GM18870 (cell line): ENCODE measurements at regions not wholly inside any gene's neighbourhood (a gene's known extent, or its start where the extent isn't known, plus 50 kb on each side); places are given as distances from the start of the nearest gene placed in this dataset.

Experiments
- ATAC-seq: cut with Tn5 transposase; IDR thresholded peaks from one replicate; pipeline ENCODE4 v1.9.1; 2021; ENCODE audit warnings: moderate library complexity; ENCODE audit not compliant: unreplicated experiment

DNA sequence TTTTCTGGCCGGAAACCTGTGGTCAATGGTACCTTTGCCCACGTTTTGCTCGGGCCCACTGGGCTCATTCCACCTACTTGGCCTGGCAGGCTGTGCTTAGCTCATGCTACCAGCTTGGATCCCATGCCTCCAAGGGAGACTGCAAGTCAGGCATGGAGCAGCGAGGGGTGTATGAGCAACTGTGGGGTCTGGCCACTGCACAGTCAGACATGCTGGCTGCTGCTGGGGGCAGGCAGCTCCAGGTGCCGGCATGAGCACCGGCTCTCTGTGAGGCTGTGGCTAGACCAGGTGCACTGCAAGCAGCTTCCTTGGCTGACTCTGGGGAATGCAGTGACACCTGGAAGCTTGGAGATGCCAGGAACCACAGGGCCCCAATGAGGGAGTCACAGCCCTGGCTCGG lies 161.1 kb upstream of the DUSP10 start:
- ATAC-seq = no peak

DNA sequence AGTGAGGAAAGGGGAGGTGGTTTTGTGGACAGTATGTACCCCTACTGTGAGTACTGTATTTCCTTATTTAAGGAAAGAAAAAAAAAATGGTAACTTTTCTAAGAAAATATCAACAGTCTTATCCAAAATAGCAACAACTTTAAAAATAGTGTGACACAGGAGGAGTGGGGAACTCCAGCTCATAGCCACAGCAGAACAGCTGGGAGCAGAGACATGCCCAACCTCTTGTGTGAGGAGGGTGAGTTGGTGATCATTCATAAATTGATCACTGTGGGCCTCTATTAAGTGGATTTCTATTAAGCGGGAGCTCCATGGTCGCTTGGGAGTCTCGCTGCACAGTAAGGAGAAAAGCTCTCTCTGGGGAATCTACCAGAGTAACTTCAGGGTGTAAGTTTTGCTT lies 158.8 kb upstream of the DUSP10 start:
- ATAC-seq = no peak

DNA sequence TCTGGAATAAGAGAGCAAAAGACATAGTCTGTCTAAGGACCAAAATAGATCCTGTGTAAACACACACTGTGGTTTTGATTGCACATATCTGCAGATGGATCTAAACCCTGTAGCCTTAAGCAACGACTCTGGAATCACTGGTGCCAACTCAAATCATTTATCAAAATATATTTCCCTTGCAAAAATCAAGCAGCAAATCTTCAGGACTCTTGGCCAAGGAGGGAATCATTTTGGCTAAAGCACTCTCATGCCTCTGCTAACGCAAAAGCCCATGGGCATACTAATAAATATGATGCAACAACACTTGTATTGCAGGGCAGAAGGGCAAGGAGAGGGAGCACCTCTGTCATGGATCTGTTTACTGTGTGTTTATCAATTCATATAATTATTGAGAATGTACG lies 155.4 kb upstream of the DUSP10 start:
- ATAC-seq = no peak

DNA sequence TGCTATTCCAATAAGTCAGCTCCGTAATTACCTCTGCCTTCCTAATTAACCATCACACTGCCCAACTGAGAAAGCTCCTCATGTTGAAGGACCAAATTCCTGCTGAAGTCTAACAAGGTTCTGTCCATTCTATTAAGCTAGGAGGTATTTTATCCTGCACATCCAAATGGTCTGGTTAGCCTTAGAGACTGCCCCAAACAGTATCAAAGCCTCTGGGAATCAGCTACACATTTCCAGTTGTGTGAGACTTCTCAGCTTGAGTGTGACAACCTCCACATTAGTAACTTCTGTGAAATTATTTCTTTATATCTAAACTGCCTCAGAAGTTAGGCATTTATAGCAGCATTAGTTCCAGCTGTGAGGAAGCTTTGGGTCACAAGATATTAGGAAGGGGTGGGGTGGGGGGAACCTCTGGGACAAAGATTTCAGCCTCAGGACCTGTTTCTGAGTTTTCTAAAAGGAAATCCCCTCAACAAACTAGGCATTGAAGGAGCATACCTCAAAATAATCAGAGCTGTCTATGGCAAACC lies 150.5 kb upstream of the DUSP10 start:
- ATAC-seq = no peak

DNA sequence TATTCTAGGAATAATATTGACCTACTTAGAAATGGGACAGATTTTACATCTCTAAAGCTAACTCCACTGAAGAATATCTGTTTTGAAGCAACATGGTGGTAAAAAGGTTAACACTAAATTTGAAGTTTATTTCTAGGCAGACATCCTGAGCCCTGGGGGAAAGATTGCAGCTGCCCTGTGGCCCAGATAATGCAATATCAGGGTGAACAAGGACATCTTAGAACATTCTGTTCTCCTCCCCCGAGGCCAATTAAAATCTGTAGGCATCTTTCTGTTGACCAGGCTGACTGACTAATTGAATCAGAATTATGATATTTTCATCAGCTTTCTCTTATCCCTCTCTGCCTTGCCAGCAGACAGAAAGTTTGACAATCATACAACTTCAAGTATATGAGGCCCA lies 149.8 kb upstream of the DUSP10 start:
- ATAC-seq = no peak

DNA sequence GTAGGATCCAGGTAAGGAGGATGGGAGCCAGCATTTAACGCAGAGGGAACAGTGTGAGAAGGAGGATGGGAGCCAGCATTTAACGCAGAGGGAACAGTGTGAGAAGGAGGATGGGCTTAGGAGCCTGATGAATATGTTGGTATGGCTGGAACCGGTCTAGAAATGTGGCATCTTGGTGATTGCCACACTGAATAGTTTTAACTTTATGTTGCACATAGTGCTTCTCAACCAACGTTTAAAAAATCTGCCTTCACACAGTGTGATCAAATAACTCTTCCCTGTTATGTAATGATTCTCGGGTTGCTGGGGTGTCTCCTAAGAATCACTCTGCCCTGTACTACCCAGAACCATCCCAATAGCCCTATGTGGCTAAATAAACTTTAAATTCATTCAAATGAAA lies 146.9 kb upstream of the DUSP10 start:
- no peak for ATAC-seq

DNA sequence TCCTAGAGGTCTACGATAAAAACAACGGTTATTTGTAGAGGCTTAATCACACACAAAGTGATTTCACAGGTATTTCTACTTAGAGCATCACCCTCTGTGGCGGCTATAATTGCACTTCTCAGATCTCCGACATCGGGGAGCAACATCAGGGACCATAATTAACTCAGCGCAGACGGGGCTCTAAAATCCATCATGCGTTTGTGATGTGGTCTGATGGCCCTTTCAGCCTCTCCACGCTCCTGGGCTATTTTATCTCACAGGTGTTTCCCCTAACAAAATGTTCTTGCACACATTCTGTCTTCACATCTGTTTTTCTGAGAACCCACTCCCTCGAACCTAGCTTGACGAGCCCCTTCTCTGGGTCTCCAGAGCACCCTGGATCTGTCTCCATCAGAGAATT lies 146.3 kb upstream of the DUSP10 start:
- ATAC-seq = no peak

DNA sequence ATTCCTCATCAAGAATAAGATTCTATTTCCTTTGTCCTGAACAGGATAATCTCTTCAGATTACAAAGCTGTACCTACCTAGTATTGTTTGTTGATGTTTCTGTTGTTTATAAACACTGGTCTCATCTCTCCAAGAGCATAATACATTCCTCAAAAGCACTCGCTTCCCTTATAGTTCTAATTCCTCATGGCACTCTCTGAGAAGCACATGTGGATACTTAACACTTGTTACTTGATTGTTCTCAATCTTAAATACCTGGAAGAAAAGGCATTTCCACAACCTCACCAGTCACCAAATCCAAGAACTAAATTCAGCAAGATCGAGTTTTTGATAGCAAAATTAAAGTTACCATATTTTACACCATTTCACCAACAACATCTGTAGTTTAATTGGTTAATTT lies 145.9 kb upstream of the DUSP10 start:
- no peak for ATAC-seq

DNA sequence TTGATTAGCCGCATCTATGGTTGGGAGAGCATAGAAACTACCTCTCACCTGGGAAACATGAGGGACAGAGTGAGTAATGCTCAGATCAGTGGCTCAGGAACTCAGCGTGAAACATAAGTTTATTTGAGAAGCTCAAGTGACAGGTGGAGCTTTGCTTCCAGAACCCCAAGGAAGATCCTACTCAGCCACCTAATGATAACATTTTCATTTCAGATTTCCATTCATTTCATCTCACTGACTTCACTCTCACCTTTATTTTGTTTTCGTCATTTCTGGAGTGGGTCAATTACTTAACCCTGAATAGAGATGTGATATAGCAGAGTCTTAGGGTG lies 145.5 kb upstream of the DUSP10 start:
- no peak for ATAC-seq

DNA sequence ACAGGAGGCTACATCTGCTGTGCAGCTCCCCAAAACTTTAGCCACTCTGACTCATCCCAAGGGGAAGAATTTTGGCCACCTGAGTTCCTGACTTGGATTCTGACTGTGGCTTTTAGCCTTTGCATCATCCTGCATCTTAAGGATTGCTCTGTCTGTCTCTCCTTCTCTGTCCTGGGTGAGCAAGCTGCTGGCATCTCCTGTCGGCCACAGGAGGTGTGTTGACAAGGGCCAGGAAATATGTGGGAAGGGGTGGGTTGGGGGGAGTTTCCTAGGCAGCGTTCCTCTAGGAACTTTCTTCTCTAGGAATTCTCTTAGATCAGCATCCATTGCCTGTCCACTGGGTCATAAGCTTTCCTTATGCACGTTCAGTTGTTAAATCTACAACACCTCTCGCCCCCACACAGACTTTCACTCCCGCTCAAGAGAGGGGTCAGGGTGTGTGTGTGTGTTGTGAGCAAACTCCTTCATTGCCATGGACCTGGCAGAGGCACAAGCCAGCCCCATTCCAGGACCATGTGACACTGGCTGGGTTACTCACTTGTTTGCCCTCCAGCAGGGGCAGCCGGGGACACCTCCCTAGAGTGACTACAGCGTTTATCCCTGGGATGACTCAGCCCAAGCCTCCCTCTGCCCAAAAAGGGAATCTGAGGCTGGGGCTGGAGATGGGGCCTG lies 145.0 kb upstream of the DUSP10 start:
- no peak for ATAC-seq

DNA sequence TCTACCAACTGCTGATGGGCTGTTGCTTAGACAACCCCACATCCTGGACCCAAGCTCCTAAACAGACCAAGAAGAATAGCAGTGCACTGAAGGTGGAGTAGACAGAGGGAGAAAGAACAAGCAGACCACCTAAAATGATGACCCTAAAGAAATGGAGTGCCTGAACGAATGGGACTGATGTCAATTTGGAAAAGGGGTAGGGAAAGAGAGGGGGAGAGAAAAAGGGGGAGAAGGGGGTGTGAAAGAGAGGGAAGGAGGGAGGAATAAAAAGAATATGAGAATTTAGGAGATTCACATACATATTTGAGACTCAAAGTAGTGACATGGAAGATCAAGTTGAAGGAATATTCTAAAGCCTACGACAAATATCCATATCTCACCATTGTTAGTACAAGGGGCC lies 144.4 kb upstream of the DUSP10 start:
- no peak for ATAC-seq

DNA sequence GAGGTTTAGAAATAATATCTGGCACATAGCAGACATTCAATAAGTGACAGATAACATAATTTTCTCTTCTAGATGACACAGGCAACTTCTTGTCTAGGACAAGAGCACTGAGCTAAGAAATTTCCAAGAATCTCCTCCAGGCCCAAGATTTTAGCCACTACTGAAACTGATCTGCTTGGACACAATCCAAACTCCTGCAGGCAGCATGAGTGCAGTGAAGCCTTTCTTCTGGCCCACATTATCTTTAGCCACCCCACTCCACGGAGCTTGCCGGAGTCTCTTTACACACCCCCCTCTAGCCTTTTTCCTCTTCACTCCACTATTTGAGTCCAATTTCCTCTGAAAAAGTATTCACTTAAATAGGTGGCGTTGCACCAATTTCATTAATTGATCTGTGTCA lies 142.9 kb upstream of the DUSP10 start:
- ATAC-seq = no peak

DNA sequence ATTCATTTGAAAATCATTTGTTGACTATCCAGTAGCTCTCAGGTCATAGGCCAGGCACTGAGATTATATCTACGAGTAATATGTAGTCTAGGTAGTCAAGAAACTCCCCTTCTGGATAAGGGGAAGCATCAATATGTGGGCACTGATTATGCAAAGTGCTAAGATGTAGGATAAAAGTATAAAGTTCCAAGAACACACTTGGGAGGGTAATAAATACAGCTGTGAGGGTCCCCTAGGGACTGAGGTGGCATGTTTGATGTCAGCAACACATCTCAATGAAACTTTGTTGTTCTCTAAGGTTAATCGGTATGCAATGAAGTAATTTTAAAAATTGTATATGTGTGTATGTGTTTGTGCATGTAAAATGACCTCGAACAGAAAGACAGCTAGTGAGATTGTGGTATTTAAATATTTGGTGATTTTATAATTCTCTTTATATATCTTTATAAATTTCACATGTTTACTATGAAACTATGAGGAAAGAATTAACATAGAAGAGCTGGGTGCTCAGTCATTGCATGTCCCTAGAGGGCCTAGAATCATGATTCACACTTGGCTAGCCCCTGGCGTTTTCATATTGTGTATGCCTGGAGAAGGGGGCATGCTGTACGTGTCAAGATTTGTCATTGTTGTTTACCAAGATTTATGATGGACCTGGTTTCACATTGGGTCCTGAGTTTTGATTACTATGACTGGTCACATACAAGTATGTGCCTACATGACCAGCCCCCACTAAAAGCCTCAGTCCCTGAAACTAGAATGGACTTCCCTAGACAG lies 140.1 kb upstream of the DUSP10 start:
- ATAC-seq = no peak

DNA sequence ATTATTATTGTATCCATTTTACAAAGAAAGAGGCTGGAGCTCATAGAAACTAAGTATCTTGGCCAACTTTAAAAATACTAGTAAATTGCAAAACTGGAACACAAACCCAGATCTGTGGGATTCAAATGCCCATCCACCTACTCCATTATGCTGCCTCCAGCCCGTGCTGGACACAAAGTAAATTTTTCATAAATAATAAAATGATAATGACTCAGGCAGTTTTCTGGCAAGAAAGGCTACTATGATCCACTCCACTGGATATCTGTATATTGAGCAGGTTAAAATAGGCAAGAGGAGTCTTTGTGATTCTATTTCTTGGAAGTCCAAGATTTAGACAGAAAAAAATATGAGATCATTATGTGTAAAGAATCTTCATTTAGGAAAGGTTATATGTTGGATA lies 138.3 kb upstream of the DUSP10 start:
- ATAC-seq = no peak

DNA sequence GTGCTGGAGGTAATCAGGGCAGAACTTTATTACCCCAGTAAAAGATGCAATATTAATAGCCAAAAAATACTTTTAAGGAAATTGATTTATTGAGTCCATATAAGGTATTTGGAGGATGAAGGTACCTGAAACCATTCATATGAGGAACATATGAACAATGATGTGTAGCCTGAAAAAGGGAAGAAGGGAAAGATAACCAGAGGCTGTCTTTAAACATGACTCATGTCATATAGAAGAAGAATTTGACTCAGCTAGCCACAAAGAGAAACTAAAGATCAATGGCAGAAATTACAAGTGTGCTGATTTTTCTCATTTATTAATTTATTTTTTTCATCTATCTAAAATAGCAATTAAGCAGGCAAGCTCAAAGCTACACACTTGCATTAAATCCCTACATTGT lies 136.2 kb upstream of the DUSP10 start:
- peak; percentile 93 for ATAC-seq

DNA sequence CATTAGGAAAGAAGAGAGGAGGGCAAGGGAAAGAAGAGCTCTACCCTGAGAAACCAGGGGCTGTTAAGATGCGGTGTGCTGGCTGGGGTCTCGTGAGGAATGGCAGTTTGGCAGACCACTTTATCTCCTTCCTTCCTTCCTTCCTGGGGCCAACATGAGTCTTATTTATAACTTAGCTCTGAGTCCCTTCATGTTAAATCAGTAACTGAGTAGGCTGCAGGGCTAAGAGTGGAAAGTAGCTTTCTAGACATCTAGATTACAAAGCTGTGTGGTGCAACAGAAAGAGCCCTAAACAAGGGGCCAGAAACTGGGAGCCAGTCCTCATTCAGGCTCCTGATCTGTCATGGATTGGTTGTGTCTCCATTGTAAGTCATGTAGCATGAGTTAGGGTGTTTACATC lies 135.4 kb upstream of the DUSP10 start:
- ATAC-seq = no peak

DNA sequence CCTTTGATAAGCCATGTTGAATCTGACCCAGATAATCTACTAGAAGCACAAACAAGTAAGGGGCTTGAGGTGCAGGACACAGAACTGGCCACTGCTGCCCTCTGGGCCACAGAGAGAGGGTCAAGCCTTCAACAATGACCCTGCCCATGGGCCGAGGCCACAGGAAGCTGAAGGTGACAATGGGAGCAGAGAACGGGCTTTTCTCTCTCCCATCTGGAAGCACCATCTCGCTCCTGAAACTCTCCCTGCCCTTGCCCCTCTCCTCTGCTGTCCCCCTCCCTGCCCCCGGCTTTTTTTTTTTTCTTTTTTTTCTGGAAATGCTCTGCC lies 133.1 kb upstream of the DUSP10 start:
- ATAC-seq = no peak

DNA sequence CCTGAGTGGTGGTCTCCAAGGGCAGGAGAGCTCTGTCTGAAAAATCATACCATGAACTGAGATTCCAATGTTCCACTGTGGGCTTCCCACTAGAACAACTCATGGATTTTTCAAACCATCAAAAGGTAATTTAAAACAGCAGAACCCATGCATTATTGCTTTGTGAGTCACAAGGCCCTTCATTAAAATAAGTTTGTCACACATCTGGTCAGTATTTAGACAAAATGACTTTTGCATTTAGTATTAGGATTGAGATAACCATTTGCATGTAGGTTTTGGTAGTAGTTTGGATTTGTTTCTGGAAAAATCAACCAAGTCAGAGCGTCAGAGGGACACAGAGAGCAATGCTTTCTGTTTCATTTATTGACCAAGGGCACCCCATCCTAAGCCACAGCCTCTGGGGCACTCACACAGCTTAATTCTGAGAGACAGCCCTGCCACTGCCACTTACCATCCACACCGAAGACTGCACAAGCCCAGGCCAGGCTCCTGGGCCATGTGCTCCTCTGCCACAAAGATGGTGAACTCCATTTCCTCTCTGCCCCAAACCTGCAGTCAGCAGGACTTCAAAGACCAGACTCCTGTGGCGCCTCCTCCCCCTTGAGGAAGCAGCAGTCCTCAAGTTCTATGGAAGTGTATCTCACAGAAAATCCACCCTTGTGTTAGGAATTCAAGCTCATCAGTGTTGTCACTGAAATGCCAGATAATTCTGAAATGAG lies 132.6 kb upstream of the DUSP10 start:
- no peak for ATAC-seq

DNA sequence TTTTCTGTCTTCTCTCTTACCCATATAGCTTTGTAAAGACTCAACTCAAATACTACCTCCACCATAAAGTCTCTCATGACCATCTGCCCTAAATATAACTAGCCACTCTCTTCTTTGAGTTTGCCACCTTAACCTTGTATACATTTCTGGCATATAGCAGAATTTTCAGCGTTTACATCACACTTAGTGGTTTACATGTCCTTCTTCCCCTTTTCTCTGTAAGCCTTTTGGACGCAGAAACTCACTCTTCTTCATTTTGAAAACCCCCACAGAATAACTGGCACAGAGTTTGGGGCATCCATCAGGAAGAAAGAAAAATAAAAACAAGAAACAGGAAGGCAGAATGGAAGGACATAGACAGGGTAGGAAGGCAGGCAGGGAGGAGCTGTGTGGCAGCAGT lies 131.8 kb upstream of the DUSP10 start:
- ATAC-seq = no peak

DNA sequence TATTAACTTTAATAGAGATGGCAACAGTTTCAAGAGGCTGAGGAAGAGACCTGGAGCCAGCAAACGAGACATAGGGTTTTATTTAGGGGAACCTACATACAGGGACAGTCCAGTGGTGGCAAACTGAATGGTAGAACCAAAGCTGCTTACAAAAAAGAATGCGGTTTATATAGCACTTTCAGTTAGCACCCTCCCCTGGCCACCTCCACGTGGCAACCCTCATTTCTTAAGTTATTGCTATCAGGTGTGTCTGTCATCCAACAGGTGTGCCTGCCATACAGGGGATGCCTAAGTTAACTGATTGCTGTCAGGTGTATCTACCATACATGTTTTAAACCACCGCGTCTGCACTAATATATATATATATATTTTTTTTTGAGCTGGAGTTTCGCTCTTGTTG lies 129.2 kb upstream of the DUSP10 start:
- no peak for ATAC-seq

DNA sequence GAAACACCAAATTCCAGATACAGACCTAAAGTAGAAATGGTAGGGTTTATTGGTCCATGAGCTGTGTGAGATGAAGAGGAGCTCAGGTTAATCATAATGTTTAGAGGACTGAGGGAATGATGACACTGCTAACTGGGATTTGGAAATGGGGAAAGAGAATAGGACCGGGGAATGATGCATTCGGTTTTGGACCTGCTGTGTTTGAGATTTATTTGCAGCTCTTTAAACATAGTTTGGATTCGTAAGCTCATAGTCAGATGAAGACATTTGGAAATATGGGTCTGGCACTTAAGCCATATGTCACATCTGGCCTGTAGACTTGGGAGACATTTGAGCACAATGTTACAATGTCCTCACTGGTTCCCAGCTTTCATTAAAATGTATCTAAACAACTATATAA lies 127.9 kb upstream of the DUSP10 start:
- ATAC-seq = no peak

DNA sequence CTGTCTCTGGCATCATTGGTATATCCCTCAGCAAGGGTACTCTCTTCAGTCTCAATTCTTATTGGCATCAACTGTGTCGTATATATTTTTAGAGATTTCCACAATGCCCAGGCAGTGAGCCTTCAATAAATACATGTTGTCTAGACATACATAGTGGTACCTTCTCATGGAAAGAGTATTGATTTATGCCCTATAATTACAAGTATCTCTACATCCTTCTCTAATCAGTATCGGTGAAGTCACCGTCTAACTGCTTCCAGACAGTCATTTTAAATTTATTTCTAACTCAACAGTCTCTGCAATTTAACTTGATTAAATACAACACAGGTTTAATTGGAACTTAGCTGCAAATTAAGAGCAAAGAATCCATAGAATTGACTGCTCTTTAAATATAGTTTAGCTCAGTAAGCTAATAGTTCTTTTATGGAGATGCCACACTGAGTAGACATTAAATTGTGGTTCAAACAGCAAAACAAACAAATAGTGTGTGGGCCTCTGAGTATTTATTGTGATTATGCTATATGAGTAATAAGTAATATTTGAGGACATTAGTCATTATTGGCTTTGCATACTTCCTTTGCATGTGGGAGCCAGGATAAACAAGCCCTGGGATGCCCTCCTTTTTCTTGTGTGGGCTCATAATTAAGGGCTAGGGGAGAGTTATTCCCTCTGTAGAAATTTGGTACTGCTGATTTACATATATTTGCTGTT lies 126.9 kb upstream of the DUSP10 start:
- no peak for ATAC-seq
